Activated CD4-positive, alpha-beta T cell treated with anti-CD3 and anti-CD28 coated beads, Interleukin-2, Interleukin-4, amounts not matched to agents 100 ng/mL and 50 ng/mL, durations not matched to agents 16 hours and 8 hours (primary cell): ENCODE measurements at regions not wholly inside any gene's neighbourhood (a gene's known extent, or its start where the extent isn't known, plus 50 kb on each side); places are given as distances from the start of the nearest gene placed in this dataset.

Source experiments
- DNase-seq: peaks from one replicate; pipeline ENCODE4 v3.0.0-alpha.2; 2020; ENCODE audit warnings: low spot score

GRCh38 chr7:116148108-116148507, 62.2 kb upstream of the TES start:
- no peak for DNase-seq

GRCh38 chr7:116148626-116149025, 61.7 kb upstream of the TES start:
- DNase-seq: no peak

- no peak for DNase-seq
Observed at GRCh38 chr7:116150588-116150987, 59.8 kb upstream of the TES start.

GRCh38 chr7:116152276-116152675, 58.1 kb upstream of the TES start:
- no peak for DNase-seq

GRCh38 chr7:116153050-116153449, 57.3 kb upstream of the TES start:
- DNase-seq: no peak

- DNase-seq: no peak
Observed at GRCh38 chr7:116159711-116160110, 50.6 kb upstream of the TES start.
